ENCODE measurements at regions not wholly inside any gene's neighbourhood (a gene's known extent, or its start where the extent isn't known, plus 50 kb on each side); places are given as distances from the start of the nearest gene placed in this dataset.

DNA sequence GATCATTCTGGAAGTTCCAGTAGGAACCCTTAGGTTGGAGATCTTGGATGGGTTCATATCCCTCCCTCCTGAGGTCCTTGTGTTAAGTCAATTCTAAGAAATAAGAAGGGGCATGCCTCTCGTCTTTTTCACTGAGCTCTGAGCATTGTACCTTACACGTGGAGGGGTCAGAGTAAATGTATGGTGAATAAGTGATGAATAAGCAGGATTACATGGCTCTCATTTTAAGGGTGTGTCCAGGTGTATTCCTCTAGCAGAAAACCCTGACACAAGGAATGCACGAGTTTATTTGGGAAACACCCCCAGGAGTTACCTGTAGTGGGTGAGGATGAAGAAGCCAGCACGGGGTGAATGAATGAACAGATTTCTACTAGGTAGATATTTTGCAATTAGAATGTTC, 400.2 kb downstream of the KIF16B start:
- TF ChIP-seq, protein P1, sequence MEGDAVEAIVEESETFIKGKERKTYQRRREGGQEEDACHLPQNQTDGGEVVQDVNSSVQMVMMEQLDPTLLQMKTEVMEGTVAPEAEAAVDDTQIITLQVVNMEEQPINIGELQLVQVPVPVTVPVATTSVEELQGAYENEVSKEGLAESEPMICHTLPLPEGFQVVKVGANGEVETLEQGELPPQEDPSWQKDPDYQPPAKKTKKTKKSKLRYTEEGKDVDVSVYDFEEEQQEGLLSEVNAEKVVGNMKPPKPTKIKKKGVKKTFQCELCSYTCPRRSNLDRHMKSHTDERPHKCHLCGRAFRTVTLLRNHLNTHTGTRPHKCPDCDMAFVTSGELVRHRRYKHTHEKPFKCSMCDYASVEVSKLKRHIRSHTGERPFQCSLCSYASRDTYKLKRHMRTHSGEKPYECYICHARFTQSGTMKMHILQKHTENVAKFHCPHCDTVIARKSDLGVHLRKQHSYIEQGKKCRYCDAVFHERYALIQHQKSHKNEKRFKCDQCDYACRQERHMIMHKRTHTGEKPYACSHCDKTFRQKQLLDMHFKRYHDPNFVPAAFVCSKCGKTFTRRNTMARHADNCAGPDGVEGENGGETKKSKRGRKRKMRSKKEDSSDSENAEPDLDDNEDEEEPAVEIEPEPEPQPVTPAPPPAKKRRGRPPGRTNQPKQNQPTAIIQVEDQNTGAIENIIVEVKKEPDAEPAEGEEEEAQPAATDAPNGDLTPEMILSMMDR (IDR thresholded peaks at IDR 0.05): no peak
- TF ChIP-seq POLR2A (IDR thresholded peaks at IDR 0.05): no peak
